Parathyroid adenoma (tissue), 2 donors: ENCODE measurements at regions not wholly inside any gene's neighbourhood (a gene's known extent, or its start where the extent isn't known, plus 50 kb on each side); places are given as distances from the start of the nearest gene placed in this dataset.
"Not testable (repeated sequence)": the region's sequence is repeated elsewhere in the genome, so short reads cannot be mapped to it uniquely, and the experiment has no call there.

Experiments
- H2AFZ ChIP-seq: fragments of 300-600 bp; sonication (generic); one replicate; pipeline ENCODE4 v1.7.0; 2017; ENCODE audit warnings: antibody characterized with exemption, mild to moderate bottlenecking
- H3K27ac ChIP-seq: fragments of 300-600 bp; sonication (generic); one replicate; pipeline ENCODE4 v1.7.0; 2017
- H3K27me3 ChIP-seq: fragments of 300-600 bp; sonication (generic); one replicate; pipeline ENCODE4 v1.7.0; 2017; ENCODE audit warnings: low read length; ENCODE audit not compliant: control insufficient read depth, insufficient read depth
- H3K36me3 ChIP-seq: fragments of 300-600 bp; sonication (generic); one replicate; pipeline ENCODE4 v1.7.0; 2017; ENCODE audit warnings: low read length; ENCODE audit not compliant: control insufficient read depth, insufficient read depth
- H3K4me1 ChIP-seq: fragments of 300-600 bp; sonication (generic); one replicate; pipeline ENCODE4 v1.7.0; 2017; ENCODE audit warnings: control low read depth
- H3K4me2 ChIP-seq: fragments of 300-600 bp; sonication (generic); one replicate; pipeline ENCODE4 v1.7.0; 2017; ENCODE audit warnings: low read length
- H3K4me3 ChIP-seq: fragments of 300-600 bp; sonication (generic); one replicate; pipeline ENCODE4 v1.7.0; 2017; ENCODE audit warnings: low read depth, low read length
- H3K79me2 ChIP-seq: fragments of 300-600 bp; sonication (generic); one replicate; pipeline ENCODE4 v1.7.0; 2017; ENCODE audit warnings: control low read depth
- H3K9ac ChIP-seq: fragments of 300-600 bp; sonication (generic); one replicate; pipeline ENCODE4 v1.7.0; 2017; ENCODE audit warnings: mild to moderate bottlenecking
- H3K9me3 ChIP-seq: fragments of 300-600 bp; sonication (generic); one replicate; pipeline ENCODE4 v1.7.0; 2017; ENCODE audit warnings: low read length; ENCODE audit not compliant: control insufficient read depth
- TF ChIP-seq, protein P1 (sequence below): fragments of 300-600 bp; sonication (generic); IDR thresholded peaks from one replicate; pipeline ENCODE4 v1.7.0; 2017; ENCODE audit warnings: antibody characterized with exemption, mild to moderate bottlenecking
- donor health status: primary hyperparathyroidism.

DNA sequence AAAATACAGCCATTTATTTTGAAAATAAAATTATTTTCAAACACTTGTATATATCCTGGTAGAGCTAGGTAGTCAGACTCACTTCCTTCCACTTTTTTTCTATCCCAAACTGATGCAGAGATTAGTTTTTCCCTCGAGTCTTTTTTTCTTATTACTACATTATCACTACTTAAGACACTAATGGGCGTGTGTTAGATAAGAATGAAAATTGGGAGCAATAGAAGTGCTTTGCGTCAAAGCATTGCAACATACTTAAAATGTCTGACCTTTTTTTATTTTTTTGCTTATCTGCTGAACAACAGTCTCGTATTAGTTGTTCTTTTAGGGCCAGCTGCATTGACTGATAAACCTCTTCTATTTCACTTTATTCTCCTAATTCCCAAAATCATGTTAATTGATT, 1278.7 kb downstream of the CDH12 start:
- no peaks in the 10 kb centered on the region for H3K79me2 ChIP-seq
- H3K36me3 ChIP-seq: no peaks in the 10 kb centered on the region
- TF ChIP-seq, protein P1, sequence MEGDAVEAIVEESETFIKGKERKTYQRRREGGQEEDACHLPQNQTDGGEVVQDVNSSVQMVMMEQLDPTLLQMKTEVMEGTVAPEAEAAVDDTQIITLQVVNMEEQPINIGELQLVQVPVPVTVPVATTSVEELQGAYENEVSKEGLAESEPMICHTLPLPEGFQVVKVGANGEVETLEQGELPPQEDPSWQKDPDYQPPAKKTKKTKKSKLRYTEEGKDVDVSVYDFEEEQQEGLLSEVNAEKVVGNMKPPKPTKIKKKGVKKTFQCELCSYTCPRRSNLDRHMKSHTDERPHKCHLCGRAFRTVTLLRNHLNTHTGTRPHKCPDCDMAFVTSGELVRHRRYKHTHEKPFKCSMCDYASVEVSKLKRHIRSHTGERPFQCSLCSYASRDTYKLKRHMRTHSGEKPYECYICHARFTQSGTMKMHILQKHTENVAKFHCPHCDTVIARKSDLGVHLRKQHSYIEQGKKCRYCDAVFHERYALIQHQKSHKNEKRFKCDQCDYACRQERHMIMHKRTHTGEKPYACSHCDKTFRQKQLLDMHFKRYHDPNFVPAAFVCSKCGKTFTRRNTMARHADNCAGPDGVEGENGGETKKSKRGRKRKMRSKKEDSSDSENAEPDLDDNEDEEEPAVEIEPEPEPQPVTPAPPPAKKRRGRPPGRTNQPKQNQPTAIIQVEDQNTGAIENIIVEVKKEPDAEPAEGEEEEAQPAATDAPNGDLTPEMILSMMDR: no peak
- H3K9me3 ChIP-seq: no peaks in the 10 kb centered on the region
- no peak overlapping the region for H3K9ac ChIP-seq
- no peak overlapping the region for H3K4me3 ChIP-seq
- H3K4me1 ChIP-seq: no peaks in the 10 kb centered on the region
- H3K27me3 ChIP-seq: no peaks in the 10 kb centered on the region
- H3K4me2 ChIP-seq: no peak overlapping the region
- H2AFZ ChIP-seq: no peak overlapping the region
- no peak overlapping the region for H3K27ac ChIP-seq

DNA sequence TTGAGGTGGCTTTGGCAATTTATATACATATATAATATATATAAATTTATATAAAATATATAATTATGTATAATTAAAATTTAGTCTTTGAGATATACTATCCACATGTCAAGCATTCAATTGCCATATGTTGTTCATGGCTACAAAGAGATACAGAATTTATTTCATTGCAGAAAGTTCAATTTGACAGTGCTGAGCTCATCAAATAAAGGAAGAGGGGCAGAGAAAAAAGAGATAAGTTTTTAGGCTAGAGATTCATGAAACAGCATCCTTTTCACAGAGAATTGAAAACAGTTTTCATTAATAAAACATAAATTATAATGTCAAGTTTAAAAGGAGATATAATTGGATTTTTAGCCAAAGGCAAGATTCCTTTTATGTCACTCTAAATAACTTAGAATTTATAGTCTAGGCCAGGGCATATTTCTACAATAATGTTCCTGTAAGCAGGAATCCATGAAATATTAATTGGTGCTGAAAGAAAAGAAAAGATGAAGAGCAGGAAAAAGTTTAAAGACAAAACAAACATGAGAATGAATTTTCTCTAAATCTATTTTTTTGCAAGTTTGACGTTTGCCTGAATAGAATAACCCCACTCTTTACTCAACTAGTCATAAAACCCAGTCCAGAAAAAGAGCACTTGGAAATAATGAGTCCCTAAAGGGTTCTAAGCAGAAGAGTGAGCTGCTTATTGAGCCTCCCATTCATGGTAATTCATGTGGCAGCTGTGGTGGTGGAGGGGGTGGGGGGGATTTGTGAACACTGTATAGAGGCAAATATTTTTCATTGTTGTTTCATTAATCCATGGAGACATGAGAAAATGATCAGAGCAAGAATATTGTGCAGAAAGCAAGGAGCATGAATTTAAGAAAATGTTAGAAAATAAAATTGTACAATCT, 1279.5 kb downstream of the CDH12 start:
- Histone ChIP-seq H3K36me3 (no peaks in the 10 kb centered on the region), H3K4me2 (no peak overlapping the region), H3K79me2 (no peaks in the 10 kb centered on the region), H3K27ac (no peak overlapping the region), H2AFZ (no peak overlapping the region), H3K27me3 (no peaks in the 10 kb centered on the region), H3K4me3 (no peak overlapping the region), H3K9me3 (no peaks in the 10 kb centered on the region), H3K4me1 (no peaks in the 10 kb centered on the region), H3K9ac (no peak overlapping the region)
- TF ChIP-seq, protein P1: no peak

DNA sequence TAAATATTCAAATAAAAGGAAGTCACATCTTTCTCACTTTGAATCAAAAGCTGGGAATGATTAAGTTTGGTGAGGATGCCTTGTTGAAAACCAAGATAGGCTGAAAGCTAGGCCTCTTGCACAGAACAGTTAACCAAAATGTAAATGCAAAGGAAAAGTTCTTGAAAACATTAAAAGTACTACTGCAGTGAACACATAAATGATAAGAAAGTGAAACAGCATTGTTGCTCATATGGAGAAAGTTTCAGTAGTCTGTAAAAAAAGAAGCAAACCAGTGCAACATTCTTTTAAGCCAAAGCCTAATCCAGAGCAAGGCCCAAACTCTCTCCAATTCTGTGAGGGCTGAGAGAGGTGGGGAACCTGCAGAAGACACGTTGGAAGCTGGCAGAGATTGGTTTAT, 1281.9 kb downstream of the CDH12 start:
- H3K4me2 ChIP-seq, H3K79me2 ChIP-seq, H3K27ac ChIP-seq, H3K9me3 ChIP-seq, H3K27me3 ChIP-seq, H3K4me1 ChIP-seq, H3K36me3 ChIP-seq, H2AFZ ChIP-seq, H3K9ac ChIP-seq, H3K4me3 ChIP-seq: not testable (repeated sequence)

DNA sequence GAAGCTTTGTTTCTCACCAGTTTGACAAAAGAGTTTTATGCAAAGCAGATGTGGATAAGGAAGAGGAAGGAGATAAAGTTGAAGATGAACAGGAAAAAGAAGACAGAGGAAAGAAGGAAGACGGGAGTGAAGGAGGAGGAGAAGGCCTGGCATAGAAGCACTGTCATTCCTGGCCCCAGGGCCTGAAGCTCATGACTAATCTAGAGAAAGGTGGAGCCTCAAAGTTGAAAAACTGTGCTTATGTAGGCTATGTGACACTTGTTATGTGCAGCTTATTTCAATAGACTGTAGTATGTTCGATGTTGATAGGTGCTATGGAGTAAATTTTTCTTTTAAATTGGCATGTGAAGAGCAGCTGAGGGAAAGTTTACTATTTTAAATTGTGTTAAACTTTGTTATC, 1294.0 kb downstream of the CDH12 start:
- H3K4me1 ChIP-seq, H3K27ac ChIP-seq, H2AFZ ChIP-seq, H3K36me3 ChIP-seq, H3K4me3 ChIP-seq, H3K9me3 ChIP-seq, H3K9ac ChIP-seq, H3K27me3 ChIP-seq, H3K79me2 ChIP-seq, H3K4me2 ChIP-seq: not testable (repeated sequence)

DNA sequence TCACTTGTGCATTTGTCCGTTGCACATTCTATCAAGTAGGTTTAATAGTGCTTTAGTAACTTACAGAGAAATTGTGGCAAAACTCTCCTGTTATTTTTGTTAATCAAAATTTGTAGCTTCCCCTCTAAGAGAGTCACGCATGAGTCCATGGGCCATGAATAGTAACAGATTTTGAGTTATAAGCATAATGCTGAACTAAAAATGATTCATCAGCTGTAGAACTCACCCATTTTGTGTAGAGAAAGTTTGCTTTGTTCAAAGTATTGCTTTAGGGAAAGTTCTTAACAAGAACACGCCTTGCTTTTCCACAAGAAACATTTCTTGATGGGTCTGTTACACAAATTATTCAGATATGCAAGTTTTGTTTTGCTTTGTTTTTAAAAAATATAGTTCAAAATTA, 1300.9 kb downstream of the CDH12 start:
- not testable (repeated sequence) for H3K4me1 ChIP-seq, H3K36me3 ChIP-seq, H3K9ac ChIP-seq, H3K4me3 ChIP-seq, H3K9me3 ChIP-seq, H3K4me2 ChIP-seq, H3K27me3 ChIP-seq, H3K79me2 ChIP-seq, H2AFZ ChIP-seq, H3K27ac ChIP-seq

DNA sequence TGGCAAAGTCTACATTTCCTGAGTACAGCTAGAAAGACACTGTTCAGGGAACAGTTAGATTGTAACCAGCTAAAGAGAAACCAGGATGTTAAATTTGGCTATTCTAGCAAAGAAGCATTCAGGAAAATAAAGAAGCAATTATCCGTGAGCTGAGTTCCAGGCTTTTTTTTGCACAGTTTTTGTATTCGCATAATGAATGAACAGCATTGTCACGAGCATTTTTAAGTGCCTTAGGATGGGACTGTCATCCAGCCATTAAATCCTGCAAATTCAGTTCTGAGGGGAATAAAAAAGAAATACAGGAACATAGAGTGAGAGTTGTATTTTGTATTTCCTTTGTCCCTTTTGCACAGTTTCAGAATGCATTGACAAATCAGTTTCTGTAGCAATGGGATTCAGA, 1302.2 kb downstream of the CDH12 start:
- H3K9ac ChIP-seq, H3K79me2 ChIP-seq, H3K27me3 ChIP-seq, H3K36me3 ChIP-seq, H3K4me2 ChIP-seq, H3K27ac ChIP-seq, H2AFZ ChIP-seq, H3K4me1 ChIP-seq, H3K4me3 ChIP-seq, H3K9me3 ChIP-seq: not testable (repeated sequence)

DNA sequence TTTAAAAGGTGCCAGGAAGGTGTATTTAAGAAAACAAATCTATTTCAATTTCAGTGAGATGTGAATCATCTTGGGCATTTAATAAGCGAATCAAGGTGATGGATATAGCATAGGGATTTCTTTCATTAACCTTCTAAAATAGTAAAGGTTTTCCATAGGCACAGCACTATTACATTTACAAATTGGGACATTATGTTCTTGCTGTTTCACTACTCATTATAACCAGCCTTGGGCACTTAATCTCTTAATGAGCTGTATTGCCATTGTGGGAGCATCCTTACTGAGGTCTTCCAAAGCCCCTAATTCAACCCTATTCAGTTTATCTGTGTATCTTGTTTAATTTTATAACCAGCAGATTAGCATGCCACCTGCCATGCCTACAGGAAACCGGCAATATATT, 1305.5 kb downstream of the CDH12 start:
- H3K9me3 ChIP-seq, H3K36me3 ChIP-seq, H3K4me1 ChIP-seq, H3K27me3 ChIP-seq, H3K4me3 ChIP-seq, H3K27ac ChIP-seq, H3K9ac ChIP-seq, H2AFZ ChIP-seq, H3K4me2 ChIP-seq, H3K79me2 ChIP-seq: not testable (repeated sequence)

DNA sequence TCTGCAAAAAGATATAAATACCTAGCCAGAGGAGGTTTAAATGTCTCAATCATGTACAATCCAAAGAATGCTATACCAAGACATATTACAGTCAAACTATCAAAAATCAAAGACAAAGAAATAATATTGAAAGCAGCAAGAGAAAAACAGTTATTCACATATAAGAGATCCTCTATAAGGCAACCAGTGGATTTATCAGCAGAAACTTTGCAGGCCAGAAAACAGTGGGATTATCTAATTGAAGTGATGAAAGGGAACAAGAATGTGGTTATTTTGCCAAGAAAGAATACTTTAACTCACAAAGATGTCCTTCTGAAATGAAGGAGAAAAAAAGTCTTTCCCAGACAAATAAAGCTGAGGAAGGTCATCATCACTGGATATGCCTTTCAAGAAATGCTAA, 1318.0 kb downstream of the CDH12 start:
- not testable (repeated sequence) for H3K36me3 ChIP-seq, H3K9ac ChIP-seq, H3K4me1 ChIP-seq, H3K27me3 ChIP-seq, H3K4me2 ChIP-seq, H3K9me3 ChIP-seq, H3K4me3 ChIP-seq, H3K27ac ChIP-seq, H2AFZ ChIP-seq, H3K79me2 ChIP-seq

DNA sequence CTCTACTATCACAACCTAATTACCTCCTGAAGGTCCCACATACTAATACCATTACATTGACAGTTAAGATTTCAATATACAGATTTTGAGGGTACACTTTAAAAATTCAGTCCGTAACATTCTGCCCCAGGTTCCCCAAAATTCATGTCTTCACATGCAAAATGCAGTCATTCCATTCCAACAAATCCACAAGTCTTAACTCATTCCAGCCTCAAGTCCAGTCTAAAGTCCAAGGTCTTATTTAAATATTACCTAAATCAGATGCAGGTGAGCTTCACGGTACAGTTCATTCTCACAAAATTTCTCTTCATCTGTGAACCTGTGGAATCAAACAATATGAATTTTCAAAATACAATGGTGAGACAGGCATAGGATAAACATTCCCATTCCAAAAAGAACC, 1332.0 kb downstream of the CDH12 start:
- not testable (repeated sequence) for H3K27me3 ChIP-seq, H3K36me3 ChIP-seq, H3K27ac ChIP-seq, H2AFZ ChIP-seq, H3K9me3 ChIP-seq, H3K4me1 ChIP-seq, H3K4me3 ChIP-seq, H3K4me2 ChIP-seq, H3K79me2 ChIP-seq, H3K9ac ChIP-seq
